ENCODE measurements at regions not wholly inside any gene's neighbourhood (a gene's known extent, or its start where the extent isn't known, plus 50 kb on each side); places are given as distances from the start of the nearest gene placed in this dataset.

GRCh38 chr20:56840716-56841261, 211.7 kb downstream of the TFAP2C start:
- DNase-seq = no peak

GRCh38 chr20:56841346-56841908, 212.3 kb downstream of the TFAP2C start:
- no peak for DNase-seq

DNA sequence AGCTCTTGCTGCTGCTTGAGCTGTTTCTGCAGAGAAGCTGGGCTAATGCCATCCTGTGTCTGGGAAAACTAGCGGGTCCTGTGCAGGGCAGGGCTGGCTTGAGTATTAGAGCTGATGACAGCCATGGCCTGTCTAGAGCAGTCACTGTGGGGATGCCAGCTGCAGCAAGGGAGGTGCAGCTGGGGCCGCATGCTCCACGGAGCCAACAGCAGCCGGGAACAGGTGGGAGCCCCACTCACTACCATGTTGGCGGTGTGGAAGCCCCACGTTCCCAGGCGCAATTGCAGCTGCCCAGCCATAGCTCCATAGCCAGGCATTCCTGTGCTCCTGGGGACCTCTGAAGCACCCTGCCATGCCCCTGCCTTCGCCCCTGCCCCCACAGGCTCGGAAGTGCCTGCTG, 212.9 kb downstream of the TFAP2C start:
- DNase-seq = no peak

DNA sequence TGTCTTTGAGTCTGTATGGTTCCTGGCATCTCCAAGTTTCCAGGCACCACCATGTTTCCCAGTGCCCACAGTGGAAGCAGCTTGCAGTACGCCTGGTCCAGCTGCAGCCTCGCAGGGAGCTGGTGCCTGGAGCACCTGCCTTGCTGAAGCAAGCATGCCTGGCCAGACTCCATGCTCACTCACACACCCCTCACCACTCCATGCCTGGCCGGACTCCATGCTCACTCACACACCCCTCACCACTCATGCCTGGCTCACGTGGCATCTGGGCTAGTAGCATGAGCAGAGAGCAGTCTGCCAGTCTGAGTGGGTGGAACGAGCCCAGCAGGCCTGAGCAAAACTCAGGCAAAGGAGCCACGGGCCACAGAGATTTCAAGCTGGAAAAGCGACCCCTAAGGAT, 214.3 kb downstream of the TFAP2C start:
- no peak for DNase-seq

DNA sequence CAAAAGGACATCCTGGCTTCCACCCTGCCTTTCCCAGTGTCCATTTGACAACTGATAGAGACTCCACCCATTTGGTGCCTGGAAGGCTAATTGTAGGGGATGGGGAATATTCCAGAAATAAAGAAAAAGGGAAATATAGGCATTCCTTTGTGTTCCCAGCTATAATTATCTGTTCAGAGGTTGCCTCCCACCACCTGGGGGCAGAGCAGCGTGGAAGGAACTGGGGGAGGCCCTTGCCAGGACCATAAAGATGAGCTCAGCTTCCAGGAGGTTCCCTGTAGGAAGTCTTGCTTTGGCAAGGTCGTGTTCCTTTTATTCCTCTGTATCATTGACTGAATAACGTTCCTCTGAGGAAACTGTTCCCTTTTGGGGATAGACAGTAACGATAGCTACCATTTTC, 214.7 kb downstream of the TFAP2C start:
- DNase-seq = no peak

GRCh38 chr20:56845546-56846086, 216.5 kb downstream of the TFAP2C start:
- DNase-seq = no peak

GRCh38 chr20:56848561-56848960, 219.5 kb downstream of the TFAP2C start:
- no peak for DNase-seq

GRCh38 chr20:56851552-56851951, 222.4 kb downstream of the TFAP2C start:
- DNase-seq = no peak

DNA sequence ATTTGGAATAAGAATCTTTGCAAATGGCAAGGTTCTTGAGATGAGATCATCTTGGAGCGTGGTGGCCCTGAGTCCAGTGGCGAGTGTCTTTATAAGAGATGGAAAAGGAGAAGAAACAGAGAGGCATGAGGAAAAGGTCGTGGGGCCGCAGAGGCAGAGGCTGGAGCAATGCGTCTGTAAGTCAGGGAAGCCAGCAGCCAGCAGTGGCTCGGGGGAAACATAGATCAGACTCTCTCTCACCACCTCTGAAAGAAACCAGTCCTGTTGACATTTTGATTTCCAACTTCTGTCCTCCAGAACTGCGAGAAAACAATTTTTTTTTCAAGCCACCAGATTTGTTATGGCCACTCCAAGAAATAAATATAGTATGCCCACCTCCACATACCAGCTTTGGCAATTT, 226.6 kb downstream of the TFAP2C start:
- no peak for DNase-seq

GRCh38 chr20:56857950-56858349, 228.8 kb downstream of the TFAP2C start:
- DNase-seq = no peak

- DNase-seq = no peak
Measured at GRCh38 chr20:56859039-56859800, 230.1 kb downstream of the TFAP2C start.

- no peak for DNase-seq
Measured at GRCh38 chr20:56859801-56860261, 230.7 kb downstream of the TFAP2C start.

DNA sequence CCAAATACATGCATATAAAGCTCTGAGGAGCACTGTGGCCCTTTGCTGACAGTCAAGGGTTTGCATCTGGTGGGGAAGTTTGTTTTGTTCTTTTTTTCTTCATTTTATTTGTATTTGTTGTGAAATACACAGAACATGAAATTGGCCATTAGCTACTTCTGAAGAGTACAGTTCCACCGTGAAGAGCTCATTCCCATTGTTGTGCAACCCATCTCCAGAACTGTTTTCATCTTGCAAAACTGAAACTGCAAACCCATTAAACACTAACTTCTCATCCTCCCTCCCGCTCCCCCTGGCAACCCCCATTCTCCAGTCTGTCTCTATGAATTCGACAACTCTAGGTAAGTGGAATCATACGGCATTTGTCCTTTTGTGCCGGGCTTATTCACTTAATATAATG, 231.3 kb downstream of the TFAP2C start:
- DNase-seq = no peak

GRCh38 chr20:56861590-56861989, 232.5 kb downstream of the TFAP2C start:
- DNase-seq = no peak

- no peak for DNase-seq
Measured at GRCh38 chr20:56865055-56865454, 235.9 kb downstream of the TFAP2C start.

DNA sequence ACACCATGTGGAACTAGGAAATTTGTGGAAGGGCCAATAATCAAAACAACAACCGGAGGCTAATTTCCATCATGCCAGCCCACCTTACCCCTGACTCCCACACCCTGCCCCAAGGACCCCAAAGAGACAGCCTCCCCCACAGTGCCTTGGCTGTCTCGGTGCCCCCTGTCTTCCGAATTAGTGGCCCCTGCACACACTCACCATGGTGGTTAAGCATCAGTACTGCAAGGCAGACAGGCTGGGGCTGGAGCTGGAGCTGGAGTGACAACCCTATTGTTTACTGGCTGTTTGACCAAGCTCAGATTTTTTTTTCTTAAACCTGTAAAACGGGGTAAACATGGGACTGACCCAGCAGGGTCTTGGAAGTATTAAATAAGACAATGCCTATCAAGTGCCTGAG, 238.0 kb downstream of the TFAP2C start:
- DNase-seq = no peak

DNA sequence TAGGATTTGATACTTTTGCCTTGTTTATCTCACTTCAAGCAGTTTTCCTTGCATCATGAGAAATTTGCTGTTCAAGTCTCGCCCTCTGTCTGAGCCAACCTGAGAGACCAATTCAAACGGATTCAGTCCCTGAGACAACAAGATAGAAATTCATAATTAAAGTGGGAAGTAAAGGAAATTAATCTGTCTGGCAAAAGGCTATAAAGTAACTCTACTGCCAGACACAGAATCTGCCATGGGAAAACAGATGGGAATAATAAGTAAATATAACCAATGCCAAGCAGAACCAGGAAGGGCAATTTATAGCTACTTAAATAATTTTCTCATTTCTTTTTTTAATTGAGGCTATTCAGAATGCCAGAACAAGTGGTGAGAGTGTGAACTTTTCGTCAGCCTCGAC, 239.6 kb downstream of the TFAP2C start:
- DNase-seq = no peak

- no peak for DNase-seq
Measured at GRCh38 chr20:56870271-56870670, 241.2 kb downstream of the TFAP2C start.

DNA sequence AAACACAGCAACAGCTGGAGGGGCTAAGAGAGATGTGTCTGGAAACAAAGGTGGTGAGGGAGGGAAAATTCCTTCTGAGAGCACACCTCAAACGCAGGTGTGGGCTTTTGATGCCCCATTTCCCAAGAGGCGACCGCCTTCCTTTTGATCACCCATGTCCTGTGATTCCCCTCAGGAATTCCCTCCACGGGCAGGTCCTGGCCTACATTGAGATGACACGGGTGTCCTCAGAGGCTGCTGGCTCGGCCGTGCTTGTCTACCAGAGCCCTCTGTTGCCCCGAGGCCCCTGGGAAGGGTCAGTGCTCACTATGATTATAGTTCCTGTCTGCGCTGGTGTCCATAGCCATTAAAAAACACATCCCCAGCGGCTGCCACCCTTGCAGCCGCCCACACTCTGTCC, 242.6 kb downstream of the TFAP2C start:
- DNase-seq = no peak

GRCh38 chr20:56872620-56873458, 243.7 kb downstream of the TFAP2C start:
- no peak for DNase-seq

DNA sequence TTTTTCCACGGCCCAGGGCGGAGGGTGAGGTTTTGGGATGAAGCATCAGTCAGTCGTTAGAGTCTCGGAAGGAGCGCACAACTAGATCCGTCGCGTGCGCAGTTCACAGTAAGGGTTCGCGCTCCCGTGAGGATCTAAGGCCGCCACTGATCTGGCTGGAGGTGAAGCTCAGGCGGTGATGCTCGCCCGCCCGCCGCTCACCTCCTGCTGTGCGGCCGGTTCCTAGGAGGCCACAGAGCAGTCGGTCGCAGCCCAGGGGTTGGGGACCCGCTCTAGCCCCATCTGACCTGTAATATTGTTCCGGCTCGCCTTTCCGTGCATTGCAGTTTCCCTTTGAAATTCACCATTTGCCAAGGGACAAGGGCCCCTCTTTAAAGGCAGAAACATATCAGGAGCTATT, 244.7 kb downstream of the TFAP2C start:
- no peak for DNase-seq

DNA sequence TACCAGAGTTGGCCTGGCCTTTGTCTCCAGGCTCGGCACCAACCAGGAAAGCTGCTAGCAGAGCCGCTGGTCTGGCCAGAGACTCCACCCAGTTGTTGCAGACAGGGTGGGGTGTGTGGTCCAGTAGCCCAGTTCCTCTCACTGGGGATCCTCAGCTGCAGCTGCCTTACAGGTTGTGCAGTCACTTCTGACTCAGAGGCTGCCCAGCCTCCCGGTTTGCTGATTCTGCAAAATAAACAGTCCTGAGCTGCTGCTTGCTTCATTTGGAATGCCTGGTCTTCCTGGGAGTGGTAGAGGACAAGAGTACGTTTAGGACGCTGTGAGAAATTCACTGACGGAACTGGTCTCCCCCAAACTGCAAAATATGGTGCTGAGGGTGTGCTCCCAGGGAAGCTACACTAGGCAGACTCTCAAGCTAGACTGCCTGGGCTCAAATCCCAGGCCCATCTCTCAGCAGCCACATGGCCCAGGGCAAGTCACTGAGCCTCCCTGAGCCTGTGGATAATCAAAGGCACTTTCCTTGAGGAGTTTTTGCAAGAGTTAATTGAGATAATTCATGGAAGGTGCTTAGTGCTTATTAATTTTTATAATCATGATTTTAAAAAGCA, 246.1 kb downstream of the TFAP2C start:
- DNase-seq = no peak

- DNase-seq = no peak
Measured at GRCh38 chr20:56875803-56876202, 246.7 kb downstream of the TFAP2C start.

Measured in activated CD8-positive, alpha-beta memory T cell treated with anti-CD3 and anti-CD28 coated beads, Interleukin-2, amount 50 U/mL, for 48 hours (primary cell).